IMR-90 (cell line): ENCODE measurements at regions not wholly inside any gene's neighbourhood (a gene's known extent, or its start where the extent isn't known, plus 50 kb on each side); places are given as distances from the start of the nearest gene placed in this dataset.

ENCODE experiments used
- ATAC-seq: fragments of 200-7000 bp; cut with Tn5 transposase; 2 replicates; pipeline ENCODE4 v1.9.1; 2020; ENCODE audit warnings: low read depth, mild to moderate bottlenecking, moderate library complexity
- BruUV-seq: library from RNA; stranded (reverse); fragments of 400-500 nt; replicated peaks from 2 replicates; lab custom pipeline; 2021; lab: Mats Ljungman, UMichigan
- CTCF ChIA-PET: fragments of 300-600 bp; formaldehyde crosslinking; extraction: SDS; loops from one replicate; lab custom pipeline; 2021; ENCODE audit warnings: antibody characterized with exemption; lab: Yijun Ruan, JAX
- POLR2A ChIA-PET: fragments of 300-600 bp; sonication (Branson Sonifier 250); formaldehyde crosslinking; loops from one replicate; lab custom pipeline; 2022; ENCODE audit warnings: antibody characterized with exemption; ENCODE audit not compliant: unreplicated experiment; lab: Charles Lee
- DNase-seq: peaks from one replicate; pipeline ENCODE4 v3.0.0; 2013
- H2AFZ ChIP-seq: replicated peaks from 2 replicates; pipeline ENCODE3; 2013; ENCODE audit warnings: low read length, mild to moderate bottlenecking; ENCODE audit not compliant: poor library complexity
- H2AK5ac ChIP-seq: 2 replicates; pipeline ENCODE4 v1.6.1; 2013; ENCODE audit warnings: low read depth, low read length, inconsistent platforms
- H2AK9ac ChIP-seq: replicated peaks from 2 replicates; pipeline ENCODE3; 2013; ENCODE audit warnings: mild to moderate bottlenecking, low read depth, low read length, moderate library complexity; ENCODE audit not compliant: poor library complexity
- H2BK120ac ChIP-seq: 2 replicates; pipeline ENCODE4 v1.6.1; 2013; ENCODE audit warnings: low read depth, low read length, inconsistent platforms
- H2BK15ac ChIP-seq: 3 replicates; pipeline ENCODE4 v1.6.1; 2013; ENCODE audit warnings: low read depth, low read length, inconsistent platforms
- H2BK20ac ChIP-seq: 2 replicates; pipeline ENCODE4 v1.6.1; 2013; ENCODE audit warnings: low read depth, mild to moderate bottlenecking, inconsistent platforms, low read length, moderate library complexity
- H2BK5ac ChIP-seq: 2 replicates; pipeline ENCODE4 v1.6.1; 2013; ENCODE audit warnings: mild to moderate bottlenecking, low read depth, low read length, inconsistent platforms; ENCODE audit not compliant: poor library complexity, severe bottlenecking
- H3K14ac ChIP-seq: replicated peaks from 2 replicates; pipeline ENCODE4 v1.6.1; 2013; ENCODE audit warnings: low read depth, low read length, inconsistent platforms
- H3K18ac ChIP-seq: 2 replicates; pipeline ENCODE4 v1.6.1; 2013; ENCODE audit warnings: low read depth, low read length, control low read depth
- H3K23ac ChIP-seq: 2 replicates; pipeline ENCODE4 v1.6.1; 2013; ENCODE audit warnings: low read depth, low read length, inconsistent platforms
- H3K27ac ChIP-seq: 2 replicates; pipeline ENCODE4 v1.5.1; 2013; ENCODE audit warnings: mild to moderate bottlenecking, control low read depth, low read length; ENCODE audit not compliant: insufficient read depth
- H3K27me3 ChIP-seq: 2 replicates; pipeline ENCODE4 v1.6.1; 2013; ENCODE audit warnings: low read length; ENCODE audit not compliant: control insufficient read depth, insufficient read depth
- H3K36me3 ChIP-seq: 2 replicates; pipeline ENCODE4 v1.6.1; 2013; ENCODE audit warnings: low read length, mixed read lengths; ENCODE audit not compliant: control insufficient read depth, insufficient read depth
- H3K4ac ChIP-seq: 2 replicates; pipeline ENCODE4 v1.6.1; 2013; ENCODE audit warnings: low read depth, low read length, inconsistent platforms
- H3K4me1 ChIP-seq: 2 replicates; pipeline ENCODE4 v1.6.1; 2013; ENCODE audit warnings: low read length, mixed read lengths; ENCODE audit not compliant: control insufficient read depth, insufficient read depth
- H3K4me2 ChIP-seq: 2 replicates; pipeline ENCODE4 v1.6.1; 2013; ENCODE audit warnings: low read depth, mild to moderate bottlenecking, control low read depth, low read length, moderate library complexity
- H3K4me3 ChIP-seq: 2 replicates; pipeline ENCODE4 v1.5.1; 2013; ENCODE audit warnings: low read depth, mild to moderate bottlenecking, control low read depth, low read length, moderate library complexity; ENCODE audit not compliant: insufficient read depth
- H3K56ac ChIP-seq: 2 replicates; pipeline ENCODE4 v1.6.1; 2013; ENCODE audit warnings: low read length, inconsistent platforms; ENCODE audit not compliant: insufficient read depth; ENCODE audit errors: extremely low read depth
- H3K79me1 ChIP-seq, 2 experiments: 2 replicates each; pipeline ENCODE4 v1.6.1; 2013; ENCODE audit warnings: low read length in 2 of 2, inconsistent platforms in 1 of 2, low read depth in 1 of 2
- H3K9ac ChIP-seq: 2 replicates; pipeline ENCODE4 v1.6.1; 2013; ENCODE audit warnings: low read depth, low read length, control low read depth
- H3K9me1 ChIP-seq: 2 replicates; pipeline ENCODE4 v1.6.1; 2013; ENCODE audit warnings: low read length, inconsistent platforms; ENCODE audit not compliant: insufficient read depth
- H3K9me3 ChIP-seq: 2 replicates; pipeline ENCODE4 v1.6.1; 2013; ENCODE audit warnings: low read length; ENCODE audit not compliant: control insufficient read depth, insufficient read depth
- H4K20me1 ChIP-seq: 2 replicates; pipeline ENCODE4 v1.6.1; 2013; ENCODE audit warnings: low read length, inconsistent platforms; ENCODE audit not compliant: insufficient read depth
- H4K5ac ChIP-seq: 2 replicates; pipeline ENCODE4 v1.6.1; 2013; ENCODE audit warnings: mild to moderate bottlenecking, low read depth, low read length, control low read depth
- H4K8ac ChIP-seq, 2 experiments: 2 replicates each; pipeline ENCODE4 v1.6.1; 2013; ENCODE audit warnings: low read depth in 2 of 2, low read length in 2 of 2, control low read depth in 1 of 2, inconsistent platforms in 1 of 2
- H4K91ac ChIP-seq: 2 replicates; pipeline ENCODE4 v1.6.1; 2013; ENCODE audit warnings: low read depth, low read length, inconsistent platforms; ENCODE audit not compliant: insufficient read depth
- BHLHE40 ChIP-seq: fragments of 150-350 bp; IDR thresholded peaks from 2 replicates; pipeline ENCODE4 v1.6.1; 2016; ENCODE audit warnings: mild to moderate bottlenecking, low read depth, low read length
- CEBPB ChIP-seq: IDR thresholded peaks from 2 replicates; pipeline ENCODE4 v1.6.1; 2012; ENCODE audit warnings: low read depth, low read length, improper control_type of control experiment
- CHD1 ChIP-seq: IDR thresholded peaks from 2 replicates; pipeline ENCODE4 v1.6.1; 2012; ENCODE audit warnings: low read depth, low read length, improper control_type of control experiment
- FOS ChIP-seq: fragments of 150-350 bp; IDR thresholded peaks from 2 replicates; pipeline ENCODE4 v1.6.1; 2016; ENCODE audit warnings: low read depth, low read length
- MAFK ChIP-seq: IDR thresholded peaks from 2 replicates; pipeline ENCODE4 v1.6.1; 2012; ENCODE audit warnings: low read depth, low read length, improper control_type of control experiment
- MAZ ChIP-seq: IDR thresholded peaks from 2 replicates; pipeline ENCODE4 v1.6.1; 2012; ENCODE audit warnings: low read depth, mild to moderate bottlenecking, low read length, improper control_type of control experiment, moderate library complexity, borderline replicate concordance
- MXI1 ChIP-seq: IDR thresholded peaks from 2 replicates; pipeline ENCODE4 v1.6.1; 2012; ENCODE audit warnings: low read depth, mild to moderate bottlenecking, low read length, moderate library complexity, borderline replicate concordance
- NFE2L2 ChIP-seq: fragments of 150-350 bp; IDR thresholded peaks from 2 replicates; pipeline ENCODE4 v1.6.1; 2016; ENCODE audit warnings: low read depth, mild to moderate bottlenecking, low read length
- POLR2A ChIP-seq: IDR thresholded peaks from 2 replicates; pipeline ENCODE4 v1.6.1; 2012; ENCODE audit warnings: mild to moderate bottlenecking, low read depth, low read length
- RAD21 ChIP-seq: IDR thresholded peaks from 2 replicates; pipeline ENCODE4 v1.6.1; 2012; ENCODE audit warnings: low read length, improper control_type of control experiment
- RCOR1 ChIP-seq: IDR thresholded peaks from 2 replicates; pipeline ENCODE4 v1.6.1; 2012; ENCODE audit warnings: mild to moderate bottlenecking, low read length, improper control_type of control experiment; ENCODE audit not compliant: insufficient replicate concordance
- RFX5 ChIP-seq: IDR thresholded peaks from 2 replicates; pipeline ENCODE4 v1.8.0; 2012; ENCODE audit warnings: low read depth, mild to moderate bottlenecking, low read length, moderate library complexity
- SMC3 ChIP-seq: fragments of 150-350 bp; IDR thresholded peaks from 2 replicates; pipeline ENCODE4 v1.6.1; 2016; ENCODE audit warnings: low read depth, mild to moderate bottlenecking, antibody characterized with exemption, low read length, moderate library complexity
- WGBS, 2 experiments: methylation state at CpG; one replicate each; pipeline versions ENCODE4 v1.1.5 to v1.1.7; 2013; ENCODE audit warnings: missing lambda C conversion rate in 2 of 2; ENCODE audit not compliant: insufficient read length in 1 of 2; ENCODE audit errors: extremely low coverage in 2 of 2; 5-methylcytosine and 5-hydroxymethylcytosine counted together
- dilution Hi-C: fragments of 300-500 bp; cut with HindIII; formaldehyde crosslinking; loops from one replicate; pipeline ENCODE4 v1.14.3; 2018; ENCODE audit warnings: low sequenced_read_pairs; ENCODE audit not compliant: unreplicated experiment
- in situ Hi-C: fragments of 300-500 bp; cut with MboI; formaldehyde crosslinking; loops from 3 replicates; pipeline ENCODE4 v1.14.3; 2019; ENCODE audit warnings: low sequenced_read_pairs, inconsistent platforms, mixed read lengths
- intact Hi-C: fragments of 100-400 bp; cut with micrococcal nuclease; formaldehyde crosslinking; loops from 2 replicates; pipeline ENCODE4 v1.10.0; 2022
- TF ChIP-seq, protein P1 (sequence below): conservative IDR thresholded peaks from 2 replicates; pipeline ENCODE4 v1.5.1; 2012; ENCODE audit warnings: mild to moderate bottlenecking, low read depth, low read length, improper control_type of control experiment
- TF ChIP-seq, protein P2 (sequence below): fragments of 150-350 bp; IDR thresholded peaks from 2 replicates; pipeline ENCODE4 v1.6.1; 2017; ENCODE audit warnings: mild to moderate bottlenecking, antibody characterized with exemption, low read length, low read depth
- TF ChIP-seq, protein P3 (sequence below): fragments of 150-350 bp; IDR thresholded peaks from 2 replicates; pipeline ENCODE4 v1.6.1; 2016; ENCODE audit warnings: low read depth, mild to moderate bottlenecking, low read length, moderate library complexity, borderline replicate concordance

DNA sequence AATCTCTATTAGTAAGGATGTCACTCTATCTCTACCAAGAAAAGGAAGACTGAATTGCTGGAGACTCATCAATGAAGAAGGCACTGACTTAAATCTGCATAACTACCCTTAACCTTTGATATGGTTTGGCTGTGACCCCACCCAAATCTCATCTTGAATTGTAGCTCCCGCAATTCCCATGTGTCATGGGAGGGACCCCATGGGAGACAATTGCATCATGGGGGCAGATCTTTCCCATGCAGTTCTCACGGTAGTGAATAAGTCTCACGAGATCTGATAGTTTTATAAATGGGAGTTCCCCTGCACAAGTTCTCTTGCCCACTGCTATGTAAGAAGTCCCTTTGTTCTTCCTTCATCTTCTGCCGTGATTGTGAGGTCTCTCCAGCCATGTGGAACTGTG, 73.4 kb upstream of the PPM1H start:
- Histone ChIP-seq H3K4me2 (no peak overlapping the region), H3K23ac (no peak overlapping the region), H2AFZ (no peak overlapping the region), H2BK20ac (no peak overlapping the region), H3K27ac (no peak overlapping the region), H2AK5ac (no peak overlapping the region), H3K18ac (no peak overlapping the region), H4K91ac (no peak overlapping the region), H3K9me1 (no peaks in the 10 kb centered on the region), H2BK15ac (no peak overlapping the region), H3K4me1 (no peaks in the 10 kb centered on the region), H3K4ac (no peak overlapping the region), H4K20me1 (no peaks in the 10 kb centered on the region), H3K14ac (no peak overlapping the region), H4K5ac (no peak overlapping the region), H2BK120ac (no peak overlapping the region), H2BK5ac (no peak overlapping the region), H3K79me1 (no peaks in the 10 kb centered on the region), H4K8ac (no peak overlapping the region), H2AK9ac (no peak overlapping the region), H3K4me3 (no peak overlapping the region), H3K36me3 (no peaks in the 10 kb centered on the region), H3K9ac (no peak overlapping the region), H3K56ac (no peak overlapping the region), H3K27me3 (no peaks in the 10 kb centered on the region; the same call in 1 of the 2 replicates), H3K9me3 (no peaks in the 10 kb centered on the region)
- ChIA-PET POLR2A (no interaction called here), CTCF (no interaction called here)
- in situ Hi-C loops (no loop called here), intact Hi-C loops (no loop called here), dilution Hi-C loops (no loop called here)
- no peak for DNase-seq
- no TSS peak for BruUV-seq
- TF ChIP-seq RFX5 (no peak), NFE2L2 (no peak), CHD1 (no peak), MAZ (no peak), MAFK (no peak), BHLHE40 (no peak), FOS (no peak), POLR2A (no peak), CEBPB (no peak), MXI1 (no peak), SMC3 (no peak), RCOR1 (no peak), RAD21 (no peak)
- TF ChIP-seq, protein P1, sequence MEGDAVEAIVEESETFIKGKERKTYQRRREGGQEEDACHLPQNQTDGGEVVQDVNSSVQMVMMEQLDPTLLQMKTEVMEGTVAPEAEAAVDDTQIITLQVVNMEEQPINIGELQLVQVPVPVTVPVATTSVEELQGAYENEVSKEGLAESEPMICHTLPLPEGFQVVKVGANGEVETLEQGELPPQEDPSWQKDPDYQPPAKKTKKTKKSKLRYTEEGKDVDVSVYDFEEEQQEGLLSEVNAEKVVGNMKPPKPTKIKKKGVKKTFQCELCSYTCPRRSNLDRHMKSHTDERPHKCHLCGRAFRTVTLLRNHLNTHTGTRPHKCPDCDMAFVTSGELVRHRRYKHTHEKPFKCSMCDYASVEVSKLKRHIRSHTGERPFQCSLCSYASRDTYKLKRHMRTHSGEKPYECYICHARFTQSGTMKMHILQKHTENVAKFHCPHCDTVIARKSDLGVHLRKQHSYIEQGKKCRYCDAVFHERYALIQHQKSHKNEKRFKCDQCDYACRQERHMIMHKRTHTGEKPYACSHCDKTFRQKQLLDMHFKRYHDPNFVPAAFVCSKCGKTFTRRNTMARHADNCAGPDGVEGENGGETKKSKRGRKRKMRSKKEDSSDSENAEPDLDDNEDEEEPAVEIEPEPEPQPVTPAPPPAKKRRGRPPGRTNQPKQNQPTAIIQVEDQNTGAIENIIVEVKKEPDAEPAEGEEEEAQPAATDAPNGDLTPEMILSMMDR = no peak
- TF ChIP-seq, protein P2, sequence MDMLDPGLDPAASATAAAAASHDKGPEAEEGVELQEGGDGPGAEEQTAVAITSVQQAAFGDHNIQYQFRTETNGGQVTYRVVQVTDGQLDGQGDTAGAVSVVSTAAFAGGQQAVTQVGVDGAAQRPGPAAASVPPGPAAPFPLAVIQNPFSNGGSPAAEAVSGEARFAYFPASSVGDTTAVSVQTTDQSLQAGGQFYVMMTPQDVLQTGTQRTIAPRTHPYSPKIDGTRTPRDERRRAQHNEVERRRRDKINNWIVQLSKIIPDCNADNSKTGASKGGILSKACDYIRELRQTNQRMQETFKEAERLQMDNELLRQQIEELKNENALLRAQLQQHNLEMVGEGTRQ = no peak
- TF ChIP-seq, protein P3, sequence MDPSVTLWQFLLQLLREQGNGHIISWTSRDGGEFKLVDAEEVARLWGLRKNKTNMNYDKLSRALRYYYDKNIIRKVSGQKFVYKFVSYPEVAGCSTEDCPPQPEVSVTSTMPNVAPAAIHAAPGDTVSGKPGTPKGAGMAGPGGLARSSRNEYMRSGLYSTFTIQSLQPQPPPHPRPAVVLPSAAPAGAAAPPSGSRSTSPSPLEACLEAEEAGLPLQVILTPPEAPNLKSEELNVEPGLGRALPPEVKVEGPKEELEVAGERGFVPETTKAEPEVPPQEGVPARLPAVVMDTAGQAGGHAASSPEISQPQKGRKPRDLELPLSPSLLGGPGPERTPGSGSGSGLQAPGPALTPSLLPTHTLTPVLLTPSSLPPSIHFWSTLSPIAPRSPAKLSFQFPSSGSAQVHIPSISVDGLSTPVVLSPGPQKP = no peak
- no peak for ATAC-seq
- no CpG with 5 or more reads among the region's 4 CpGs for WGBS, 2 experiments
